Ishikawa (cell line): ENCODE measurements at regions not wholly inside any gene's neighbourhood (a gene's known extent, or its start where the extent isn't known, plus 50 kb on each side); places are given as distances from the start of the nearest gene placed in this dataset.

Experiments used
- CEBPB ChIP-seq: IDR thresholded peaks from 2 replicates; pipeline ENCODE4 v1.6.1; 2012
- CREB1 ChIP-seq: IDR thresholded peaks from 2 replicates; pipeline ENCODE4 v1.6.1; 2012; ENCODE audit warnings: low read depth
- EGR1 ChIP-seq: IDR thresholded peaks from 2 replicates; pipeline ENCODE4 v1.6.1; 2012
- EP300 ChIP-seq: IDR thresholded peaks from 2 replicates; pipeline ENCODE4 v1.6.1; 2012; ENCODE audit warnings: borderline replicate concordance
- FOXM1 ChIP-seq: IDR thresholded peaks from 2 replicates; pipeline ENCODE4 v1.6.1; 2012; ENCODE audit warnings: low read depth, borderline replicate concordance
- MAX ChIP-seq: IDR thresholded peaks from 2 replicates; pipeline ENCODE4 v1.6.1; 2012
- NFIC ChIP-seq: IDR thresholded peaks from 2 replicates; pipeline ENCODE4 v1.6.1; 2012
- RAD21 ChIP-seq: IDR thresholded peaks from 2 replicates; pipeline ENCODE4 v1.6.1; 2012; ENCODE audit warnings: low read depth
- REST ChIP-seq: IDR thresholded peaks from 2 replicates; pipeline ENCODE4 v1.6.1; 2012; ENCODE audit warnings: low read depth, mild to moderate bottlenecking
- TAF1 ChIP-seq: IDR thresholded peaks from 2 replicates; pipeline ENCODE4 v1.6.1; 2012; ENCODE audit warnings: low read depth, mild to moderate bottlenecking
- TCF12 ChIP-seq: IDR thresholded peaks from 2 replicates; pipeline ENCODE4 v1.6.1; 2012; ENCODE audit warnings: low read depth
- TEAD4 ChIP-seq: IDR thresholded peaks from 2 replicates; pipeline ENCODE4 v1.6.1; 2012
- USF1 ChIP-seq: IDR thresholded peaks from 2 replicates; pipeline ENCODE4 v1.6.1; 2012
- YY1 ChIP-seq: IDR thresholded peaks from 2 replicates; pipeline ENCODE4 v1.6.1; 2012; ENCODE audit warnings: low read depth
- ZBTB7A ChIP-seq: IDR thresholded peaks from 2 replicates; pipeline ENCODE4 v1.6.1; 2012; ENCODE audit warnings: low read depth

GRCh38 chr6:138600726-138601125 lies 101.4 kb upstream of the NHSL1 start:
- TF ChIP-seq FOXM1 (no peak), MAX (no peak), NFIC (no peak)

- TF ChIP-seq RAD21: no peak
- no peak for TF ChIP-seq ZBTB7A
- TF ChIP-seq CEBPB: 0 out of 2 replicates have a peak, but pooled peaks have one; percentile 7
Measured at GRCh38 chr6:138601128-138601527, 101.8 kb upstream of the NHSL1 start.

- TF ChIP-seq EGR1: no peak
- no peak for TF ChIP-seq TAF1
- TF ChIP-seq ZBTB7A: no peak
- TF ChIP-seq EP300: no peak
- TF ChIP-seq CEBPB: no peak
- no peak for TF ChIP-seq CREB1
- TF ChIP-seq TEAD4: no peak
- TF ChIP-seq REST: no peak
- no peak for TF ChIP-seq FOXM1
- no peak for TF ChIP-seq USF1
- no peak for TF ChIP-seq MAX
- TF ChIP-seq TCF12: no peak
- no peak for TF ChIP-seq NFIC
- TF ChIP-seq RAD21: no peak
Measured at GRCh38 chr6:138605958-138606357, 106.7 kb upstream of the NHSL1 start.

GRCh38 chr6:138607478-138608433 lies 108.5 kb upstream of the NHSL1 start:
- TF ChIP-seq CEBPB (no peak), TEAD4 (no peak), MAX (no peak), EP300 (no peak), CREB1 (no peak), REST (no peak), FOXM1 (no peak), TCF12 (no peak), TAF1 (no peak), YY1 (no peak), USF1 (no peak), EGR1 (no peak), ZBTB7A (no peak)

GRCh38 chr6:138608896-138609295 lies 109.6 kb upstream of the NHSL1 start:
- TF ChIP-seq REST: no peak
- TF ChIP-seq TCF12: no peak
- no peak for TF ChIP-seq ZBTB7A
- no peak for TF ChIP-seq RAD21
- no peak for TF ChIP-seq FOXM1
- no peak for TF ChIP-seq EGR1
- TF ChIP-seq CEBPB: no peak
- no peak for TF ChIP-seq NFIC
- TF ChIP-seq EP300: no peak
- no peak for TF ChIP-seq TAF1
- TF ChIP-seq TEAD4: no peak
- TF ChIP-seq USF1: no peak
- TF ChIP-seq CREB1: no peak
- TF ChIP-seq MAX: no peak
- no peak for TF ChIP-seq YY1
